ENCODE measurements at regions not wholly inside any gene's neighbourhood (a gene's known extent, or its start where the extent isn't known, plus 50 kb on each side); places are given as distances from the start of the nearest gene placed in this dataset.

DNA sequence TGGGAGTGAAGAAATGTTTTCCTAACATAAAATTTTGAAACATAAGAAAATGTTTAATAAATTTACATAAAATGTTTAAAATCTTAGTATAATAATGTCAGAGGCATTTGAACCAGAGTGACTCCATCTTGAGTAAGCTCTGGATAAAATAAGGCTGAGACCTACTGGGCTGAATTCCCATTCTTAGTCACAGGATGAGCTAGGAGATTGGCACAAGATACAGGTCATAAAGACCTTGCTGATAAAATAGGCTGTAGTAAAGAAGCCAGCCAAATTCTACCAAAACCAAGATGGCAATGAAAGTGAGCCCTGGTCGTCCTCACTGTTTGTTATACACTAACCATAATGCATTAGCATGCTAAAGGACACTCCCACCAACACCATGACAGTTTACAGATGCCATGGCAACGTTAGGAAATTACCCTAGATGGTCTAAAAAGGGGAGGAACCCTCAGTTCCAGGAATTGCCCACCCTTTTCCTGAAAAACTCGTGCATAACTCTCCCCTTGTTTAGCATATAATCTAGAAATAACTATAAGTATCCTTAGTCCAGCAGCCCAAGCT is 1184.0 kb downstream of the UQCRFS1 start:
- TF ChIP-seq SPI1 (IDR thresholded peaks at IDR 0.05; ENCODE audit: low read depth, low read length) (no peak), POLR2A (IDR thresholded peaks at IDR 0.05; ENCODE audit: low read depth, low read length) (no peak), POLR2AphosphoS5 (IDR thresholded peaks at IDR 0.05; ENCODE audit: low read depth, low read length) (no peak), TAF1 (IDR thresholded peaks at IDR 0.05; ENCODE audit: low read depth, low read length) (no peak), POU2F2 (IDR thresholded peaks at IDR 0.05; ENCODE audit: low read depth, low read length) (no peak)

Data from GM12891 (cell line).